A549 (cell line): ENCODE measurements at regions not wholly inside any gene's neighbourhood (a gene's known extent, or its start where the extent isn't known, plus 50 kb on each side); places are given as distances from the start of the nearest gene placed in this dataset.
"Not testable (repeated sequence)": the region's sequence is repeated elsewhere in the genome, so short reads cannot be mapped to it uniquely, and the experiment has no call there.

Source experiments
- BCL3 ChIP-seq: fragments of >200 bp; sonication (Bioruptor Twin); formaldehyde crosslinking; IDR thresholded peaks from 3 replicates; pipeline ENCODE4 v1.6.1; 2016
- BHLHE40 ChIP-seq: IDR thresholded peaks from 2 replicates; pipeline ENCODE4 v1.6.1; 2012; ENCODE audit warnings: low read depth, low read length, inconsistent platforms
- CEBPB ChIP-seq, 2 experiments: fragments of >200 bp in 1 of 2; sonication (Bioruptor Twin) in 1 of 2; formaldehyde crosslinking in 1 of 2; IDR thresholded peaks; 2 replicates each; pipeline ENCODE4 v1.6.1; 2012 to 2016
- CHD2 ChIP-seq: fragments of 150-350 bp; IDR thresholded peaks from 2 replicates; pipeline ENCODE4 v1.6.1; 2014; ENCODE audit warnings: low read length; ENCODE audit not compliant: partially characterized antibody
- CTCF ChIP-seq: fragments of >200 bp; sonication (Bioruptor Twin); formaldehyde crosslinking; IDR thresholded peaks from 3 replicates; pipeline ENCODE4 v1.5.1; 2016
- MAFK ChIP-seq: fragments of 450-650 bp; IDR thresholded peaks from 2 replicates; pipeline ENCODE4 v1.6.1; 2014; ENCODE audit not compliant: partially characterized antibody
- MAX ChIP-seq: IDR thresholded peaks from 2 replicates; pipeline ENCODE4 v1.6.1; 2012
- NR3C1 ChIP-seq: fragments of >200 bp; sonication (Bioruptor Twin); formaldehyde crosslinking; IDR thresholded peaks from 3 replicates; pipeline ENCODE4 v1.6.1; 2017
- POLR2A ChIP-seq: IDR thresholded peaks from 2 replicates; pipeline ENCODE4 v1.6.1; 2012; ENCODE audit warnings: mild to moderate bottlenecking, low read length
- RAD21 ChIP-seq, 2 experiments: fragments of >200 bp in 1 of 2; sonication (Bioruptor Twin) in 1 of 2; formaldehyde crosslinking in 1 of 2; IDR thresholded peaks in 1 of 2; conservative IDR thresholded peaks in 1 of 2; 2 replicates in 1 of 2; 3 replicates in 1 of 2; pipeline ENCODE4 v1.6.1; 2012 to 2018; ENCODE audit warnings: inconsistent platforms in 1 of 2
- RARB ChIP-seq: fragments of 250-450 bp; sonication (Bioruptor Pico); IDR thresholded peaks from 2 replicates; pipeline ENCODE4 v1.8.0; 2021; ENCODE audit warnings: mild to moderate bottlenecking, moderate library complexity
- REST ChIP-seq: fragments of 200-600 bp; sonication (generic); IDR thresholded peaks from 2 replicates; pipeline ENCODE4 v1.6.1; 2016; ENCODE audit warnings: antibody characterized with exemption, mild to moderate bottlenecking, moderate library complexity
- SMC3 ChIP-seq: fragments of >200 bp; sonication (Bioruptor Twin); formaldehyde crosslinking; IDR thresholded peaks from 3 replicates; pipeline ENCODE4 v1.6.1; 2018; ENCODE audit warnings: inconsistent platforms
- ZFP36 ChIP-seq: fragments of 450-650 bp; IDR thresholded peaks from 2 replicates; pipeline ENCODE4 v1.6.1; 2014; ENCODE audit warnings: borderline replicate concordance; ENCODE audit not compliant: partially characterized antibody

- not testable (repeated sequence) for TF ChIP-seq RARB; MAX; CTCF; CHD2; POLR2A; REST; NR3C1; BCL3; RAD21 (conservative IDR thresholded peaks at IDR 0.05 in 1 of 2, IDR thresholded peaks at IDR 0.05 in 1 of 2); SMC3; CEBPB (IDR thresholded peaks at IDR 0.05); ZFP36; BHLHE40; MAFK
These were observed 335.3 kb downstream of the ADGRD1 start for GRCh38 chr12:131288765-131289695.
